HEK293 (cell line): ENCODE measurements at regions not wholly inside any gene's neighbourhood (a gene's known extent, or its start where the extent isn't known, plus 50 kb on each side); places are given as distances from the start of the nearest gene placed in this dataset.

Experiments used
- CTCF ChIA-PET: fragments of 350-600 bp; formaldehyde crosslinking; extraction: SDS; loops from one replicate; lab custom pipeline; 2021; ENCODE audit warnings: antibody characterized with exemption; lab: Yijun Ruan, JAX
- POLR2A ChIA-PET: fragments of 300-600 bp; formaldehyde crosslinking; extraction: SDS; loops from one replicate; lab custom pipeline; 2020; ENCODE audit warnings: antibody characterized with exemption, inconsistent platforms; lab: Yijun Ruan, JAX
- H3K27ac ChIP-seq: fragments of 200-500 bp; sonication (Bioruptor generic); 2 replicates; pipeline ENCODE4 v1.5.1; 2014; ENCODE audit warnings: low read depth, low read length, control low read depth, inconsistent platforms; ENCODE audit errors: extremely low read depth
- H3K36me3 ChIP-seq, 2 experiments: fragments of 200-500 bp in 1 of 2; sonication (Bioruptor generic) in 1 of 2; 1 replicate in 1 of 2; 2 replicates in 1 of 2; pipeline ENCODE4 v1.5.1; 2014 to 2017; ENCODE audit warnings: inconsistent platforms in 2 of 2, low read length in 2 of 2; ENCODE audit not compliant: control insufficient read depth in 2 of 2, insufficient read depth in 1 of 2
- H3K4me1 ChIP-seq: fragments of 200-500 bp; sonication (Bioruptor generic); 2 replicates; pipeline ENCODE4 v1.5.1; 2014; ENCODE audit warnings: mild to moderate bottlenecking, low read length, inconsistent platforms; ENCODE audit not compliant: control insufficient read depth, insufficient read depth
- H3K4me3 ChIP-seq: 2 replicates; pipeline ENCODE4 v1.5.1; 2011; ENCODE audit warnings: low read depth, mild to moderate bottlenecking, control low read depth, low read length, moderate library complexity
- H3K9me3 ChIP-seq: fragments of 200-500 bp; sonication (Bioruptor generic); 2 replicates; pipeline ENCODE4 v1.5.1; 2014; ENCODE audit warnings: low read depth, low read length, inconsistent platforms; ENCODE audit not compliant: control insufficient read depth, insufficient read depth
- BCL11A ChIP-seq: fragments of 450-650 bp; formaldehyde crosslinking; IDR thresholded peaks from 2 replicates; pipeline ENCODE4 v1.5.1; 2016; ENCODE audit warnings: low read depth, missing biosample characterization, missing genetic modification characterization
- GLIS1 ChIP-seq: fragments of 450-650 bp; formaldehyde crosslinking; IDR thresholded peaks from 2 replicates; pipeline ENCODE4 v1.5.1; 2016; ENCODE audit warnings: missing biosample characterization, missing genetic modification characterization
- HOXC10 ChIP-seq: sonication (generic); formaldehyde crosslinking; IDR thresholded peaks from 2 replicates; pipeline ENCODE4 v1.8.1; 2023; ENCODE audit warnings: mild to moderate bottlenecking, missing genetic modification reagents
- PRDM1 ChIP-seq: fragments of 450-650 bp; formaldehyde crosslinking; IDR thresholded peaks from 2 replicates; pipeline ENCODE4; 2016; ENCODE audit warnings: missing biosample characterization, missing genetic modification characterization
- RBAK ChIP-seq: fragments of 450-650 bp; formaldehyde crosslinking; IDR thresholded peaks from 2 replicates; pipeline ENCODE4 v1.5.1; 2016; ENCODE audit warnings: missing biosample characterization, missing genetic modification characterization
- TCF7L2 ChIP-seq: IDR thresholded peaks from 2 replicates; pipeline ENCODE4 v1.6.1; 2011; ENCODE audit warnings: low read depth, mild to moderate bottlenecking, inconsistent platforms, low read length, moderate library complexity, borderline replicate concordance
- ZNF174 ChIP-seq: fragments of 450-650 bp; formaldehyde crosslinking; IDR thresholded peaks from 2 replicates; pipeline ENCODE4 v1.5.0; 2017; ENCODE audit warnings: missing biosample characterization, mild to moderate bottlenecking, missing genetic modification characterization
- ZNF221 ChIP-seq: fragments of 450-650 bp; formaldehyde crosslinking; IDR thresholded peaks from 2 replicates; pipeline ENCODE4 v1.5.1; 2017; ENCODE audit warnings: missing biosample characterization, missing genetic modification characterization, borderline replicate concordance
- ZNF324 ChIP-seq: fragments of 450-650 bp; formaldehyde crosslinking; IDR thresholded peaks from 2 replicates; pipeline ENCODE4 v1.5.1; 2016; ENCODE audit warnings: missing biosample characterization, missing genetic modification characterization
- ZNF423 ChIP-seq: fragments of 450-650 bp; formaldehyde crosslinking; IDR thresholded peaks from 2 replicates; pipeline ENCODE4 v1.5.1; 2016; ENCODE audit warnings: missing biosample characterization, missing genetic modification characterization
- ZNF48 ChIP-seq: fragments of 450-650 bp; formaldehyde crosslinking; IDR thresholded peaks from 2 replicates; pipeline ENCODE4 v1.5.1; 2016; ENCODE audit warnings: missing biosample characterization, missing genetic modification characterization
- ZNF549 ChIP-seq: fragments of 450-650 bp; IDR thresholded peaks from 2 replicates; pipeline ENCODE4 v1.5.1; 2018; ENCODE audit warnings: missing biosample characterization, missing genetic modification characterization, mild to moderate bottlenecking, inconsistent platforms, moderate library complexity
- ZNF558 ChIP-seq: fragments of 450-650 bp; formaldehyde crosslinking; IDR thresholded peaks from 2 replicates; pipeline ENCODE4 v1.5.1; 2016; ENCODE audit warnings: missing biosample characterization, missing genetic modification characterization
- ZNF561 ChIP-seq: fragments of 450-650 bp; IDR thresholded peaks from 2 replicates; pipeline ENCODE4 v1.5.1; 2018; ENCODE audit warnings: missing biosample characterization, missing genetic modification characterization, borderline replicate concordance
- ZNF76 ChIP-seq: fragments of 450-650 bp; formaldehyde crosslinking; IDR thresholded peaks from 2 replicates; pipeline ENCODE4; 2016; ENCODE audit warnings: low read depth, missing biosample characterization, missing genetic modification characterization, borderline replicate concordance
- TF ChIP-seq, protein P1 (sequence below): fragments of 450-650 bp; formaldehyde crosslinking; IDR thresholded peaks from 2 replicates; pipeline ENCODE4 v1.5.1; 2016; ENCODE audit warnings: missing biosample characterization, missing genetic modification characterization
- TF ChIP-seq, protein P2 (sequence below): fragments of 450-650 bp; formaldehyde crosslinking; IDR thresholded peaks from 2 replicates; pipeline ENCODE4 v1.5.1; 2016; ENCODE audit warnings: missing biosample characterization, missing genetic modification characterization
- TF ChIP-seq, protein P3 (sequence below): fragments of 450-650 bp; formaldehyde crosslinking; IDR thresholded peaks from 2 replicates; pipeline ENCODE4 v1.5.1; 2016; ENCODE audit warnings: missing biosample characterization, missing genetic modification characterization, borderline replicate concordance
- TF ChIP-seq, protein P4 (sequence below): fragments of 450-650 bp; formaldehyde crosslinking; optimal IDR thresholded peaks from 2 replicates; pipeline ENCODE3; 2016; ENCODE audit warnings: missing biosample characterization, mild to moderate bottlenecking, missing genetic modification characterization
- TF ChIP-seq, protein P5 (sequence below): fragments of 450-650 bp; IDR thresholded peaks from 2 replicates; pipeline ENCODE4 v1.5.1; 2018; ENCODE audit warnings: missing biosample characterization, missing genetic modification characterization

DNA sequence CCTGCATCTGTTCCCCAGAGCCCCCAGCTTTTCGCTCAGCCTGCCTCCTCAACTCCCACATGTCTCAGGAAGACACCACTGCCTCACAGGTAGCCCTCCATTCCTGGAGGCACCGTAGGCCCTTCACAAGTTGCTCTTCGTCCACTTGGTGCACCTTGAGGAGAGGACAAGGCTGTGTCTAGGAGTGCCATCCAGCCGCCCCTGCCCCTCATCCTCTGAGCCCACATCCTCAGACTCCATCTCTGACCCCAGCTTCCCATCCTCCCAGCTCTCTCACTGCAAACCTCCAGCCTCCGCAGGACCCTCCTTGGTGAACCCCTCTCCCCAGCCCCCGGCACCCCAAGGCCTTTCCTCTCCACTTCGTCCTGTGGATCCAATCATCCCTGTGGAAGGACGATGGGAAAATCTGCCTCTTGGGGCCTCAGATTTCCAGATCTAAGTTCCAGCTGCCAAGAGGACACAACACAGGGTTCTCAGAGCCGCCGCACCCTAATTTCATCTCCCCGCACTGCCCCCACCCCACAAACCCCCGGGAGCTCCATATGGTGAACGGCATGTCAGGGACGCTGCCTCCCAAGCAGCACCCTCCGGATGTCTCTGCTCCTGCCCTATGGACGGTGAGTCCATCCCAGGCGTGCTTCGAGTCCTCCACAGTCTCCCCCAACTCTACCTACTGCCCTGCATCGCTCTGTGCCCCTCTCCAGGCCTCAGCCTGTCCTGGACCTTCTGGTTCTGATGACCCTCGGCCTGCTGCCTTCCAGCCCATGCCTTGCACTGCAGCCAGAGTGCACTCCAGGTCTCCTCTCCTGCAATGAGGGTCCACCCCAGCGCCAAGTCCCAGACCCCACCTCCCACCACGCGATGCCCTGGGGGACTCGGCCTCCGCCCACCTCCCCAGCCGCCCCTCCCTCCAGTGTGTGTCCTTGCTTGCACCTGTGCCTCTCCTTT is 314.1 kb upstream of the DIO3 start (continued):
- TF ChIP-seq, protein P1, sequence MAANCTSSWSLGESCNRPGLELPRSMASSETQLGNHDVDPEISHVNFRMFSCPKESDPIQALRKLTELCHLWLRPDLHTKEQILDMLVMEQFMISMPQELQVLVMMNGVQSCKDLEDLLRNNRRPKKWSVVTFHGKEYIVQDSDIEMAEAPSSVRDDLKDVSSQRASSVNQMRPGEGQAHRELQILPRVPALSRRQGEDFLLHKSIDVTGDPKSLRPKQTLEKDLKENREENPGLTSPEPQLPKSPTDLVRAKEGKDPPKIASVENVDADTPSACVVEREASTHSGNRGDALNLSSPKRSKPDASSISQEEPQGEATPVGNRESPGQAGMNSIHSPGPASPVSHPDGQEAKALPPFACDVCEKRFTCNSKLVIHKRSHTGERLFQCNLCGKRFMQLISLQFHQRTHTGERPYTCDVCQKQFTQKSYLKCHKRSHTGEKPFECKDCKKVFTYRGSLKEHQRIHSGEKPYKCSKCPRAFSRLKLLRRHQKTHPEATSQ (tag by site-specific recombination), result no peak
- TF ChIP-seq, protein P2, sequence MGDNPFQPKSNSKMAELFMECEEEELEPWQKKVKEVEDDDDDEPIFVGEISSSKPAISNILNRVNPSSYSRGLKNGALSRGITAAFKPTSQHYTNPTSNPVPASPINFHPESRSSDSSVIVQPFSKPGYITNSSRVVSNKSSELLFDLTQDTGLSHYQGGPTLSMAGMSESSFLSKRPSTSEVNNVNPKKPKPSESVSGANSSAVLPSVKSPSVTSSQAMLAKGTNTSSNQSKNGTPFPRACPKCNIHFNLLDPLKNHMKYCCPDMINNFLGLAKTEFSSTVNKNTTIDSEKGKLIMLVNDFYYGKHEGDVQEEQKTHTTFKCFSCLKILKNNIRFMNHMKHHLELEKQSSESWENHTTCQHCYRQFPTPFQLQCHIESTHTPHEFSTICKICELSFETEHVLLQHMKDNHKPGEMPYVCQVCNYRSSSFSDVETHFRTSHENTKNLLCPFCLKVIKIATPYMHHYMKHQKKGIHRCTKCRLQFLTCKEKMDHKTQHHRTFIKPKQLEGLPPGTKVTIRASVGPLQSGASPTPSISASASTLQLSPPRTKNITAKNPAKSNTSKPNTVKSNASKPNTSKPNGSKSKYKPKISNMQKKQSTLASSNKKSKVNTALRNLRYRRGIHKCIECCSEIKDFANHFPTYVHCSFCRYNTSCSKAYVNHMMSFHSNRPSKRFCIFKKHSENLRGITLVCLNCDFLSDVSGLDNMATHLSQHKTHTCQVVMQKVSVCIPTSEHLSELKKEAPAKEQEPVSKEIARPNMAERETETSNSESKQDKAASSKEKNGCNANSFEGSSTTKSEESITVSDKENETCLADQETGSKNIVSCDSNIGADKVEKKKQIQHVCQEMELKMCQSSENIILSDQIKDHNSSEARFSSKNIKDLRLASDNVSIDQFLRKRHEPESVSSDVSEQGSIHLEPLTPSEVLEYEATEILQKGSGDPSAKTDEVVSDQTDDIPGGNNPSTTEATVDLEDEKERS, result no peak
- TF ChIP-seq ZNF48 (tag by site-specific recombination) (no peak), HOXC10 (CRISPR knock-in tag) (no peak), ZNF549 (tag by site-specific recombination) (no peak), RBAK (tag by site-specific recombination) (no peak)
- TF ChIP-seq, protein P3, sequence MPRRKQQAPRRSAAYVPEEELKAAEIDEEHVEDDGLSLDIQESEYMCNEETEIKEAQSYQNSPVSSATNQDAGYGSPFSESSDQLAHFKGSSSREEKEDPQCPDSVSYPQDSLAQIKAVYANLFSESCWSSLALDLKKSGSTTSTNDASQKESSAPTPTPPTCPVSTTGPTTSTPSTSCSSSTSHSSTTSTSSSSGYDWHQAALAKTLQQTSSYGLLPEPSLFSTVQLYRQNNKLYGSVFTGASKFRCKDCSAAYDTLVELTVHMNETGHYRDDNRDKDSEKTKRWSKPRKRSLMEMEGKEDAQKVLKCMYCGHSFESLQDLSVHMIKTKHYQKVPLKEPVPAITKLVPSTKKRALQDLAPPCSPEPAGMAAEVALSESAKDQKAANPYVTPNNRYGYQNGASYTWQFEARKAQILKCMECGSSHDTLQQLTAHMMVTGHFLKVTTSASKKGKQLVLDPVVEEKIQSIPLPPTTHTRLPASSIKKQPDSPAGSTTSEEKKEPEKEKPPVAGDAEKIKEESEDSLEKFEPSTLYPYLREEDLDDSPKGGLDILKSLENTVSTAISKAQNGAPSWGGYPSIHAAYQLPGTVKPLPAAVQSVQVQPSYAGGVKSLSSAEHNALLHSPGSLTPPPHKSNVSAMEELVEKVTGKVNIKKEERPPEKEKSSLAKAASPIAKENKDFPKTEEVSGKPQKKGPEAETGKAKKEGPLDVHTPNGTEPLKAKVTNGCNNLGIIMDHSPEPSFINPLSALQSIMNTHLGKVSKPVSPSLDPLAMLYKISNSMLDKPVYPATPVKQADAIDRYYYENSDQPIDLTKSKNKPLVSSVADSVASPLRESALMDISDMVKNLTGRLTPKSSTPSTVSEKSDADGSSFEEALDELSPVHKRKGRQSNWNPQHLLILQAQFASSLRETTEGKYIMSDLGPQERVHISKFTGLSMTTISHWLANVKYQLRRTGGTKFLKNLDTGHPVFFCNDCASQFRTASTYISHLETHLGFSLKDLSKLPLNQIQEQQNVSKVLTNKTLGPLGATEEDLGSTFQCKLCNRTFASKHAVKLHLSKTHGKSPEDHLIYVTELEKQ (tag by site-specific recombination), result no peak

DNA sequence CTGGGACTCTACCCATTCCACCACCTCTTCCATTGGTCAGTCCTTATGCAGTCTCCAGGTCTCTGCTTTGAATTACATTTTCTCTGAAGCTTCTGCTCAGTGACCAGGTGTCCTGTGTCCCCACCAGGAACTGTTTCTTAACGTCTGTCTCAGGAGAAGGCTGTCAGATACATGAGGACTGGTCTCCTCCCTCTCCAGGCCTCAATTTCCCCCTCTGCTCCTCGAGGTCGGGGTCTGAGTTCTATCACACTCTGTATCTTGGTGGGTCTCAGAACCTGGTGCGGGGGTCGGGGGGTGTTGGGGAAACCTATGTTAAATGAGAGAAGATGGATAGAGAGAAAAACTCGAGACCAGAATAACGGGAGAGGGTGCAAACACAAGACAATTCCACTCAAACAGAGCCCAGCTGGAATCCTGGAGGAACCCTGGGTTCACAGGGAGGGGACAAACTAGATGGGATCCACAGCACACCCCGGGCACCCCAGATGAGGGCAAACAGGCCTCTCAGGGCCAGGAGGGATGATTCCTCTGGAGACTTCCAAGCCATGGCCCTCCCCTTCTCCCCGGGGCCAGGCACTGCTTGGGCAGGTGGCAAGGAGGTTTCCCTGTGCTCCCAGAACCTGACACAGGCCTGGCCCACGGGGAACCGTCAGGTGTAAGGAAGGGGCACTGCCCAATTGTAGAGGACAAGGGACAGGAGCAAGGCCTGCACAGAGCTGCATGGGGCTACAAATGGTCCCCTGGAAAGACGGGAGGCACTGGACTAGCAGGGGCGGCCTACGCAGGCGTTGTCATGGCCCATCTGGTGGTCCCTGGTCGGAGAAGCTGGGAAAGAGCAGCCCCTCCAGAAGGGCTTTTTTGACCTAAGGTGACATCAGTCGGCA is 313.2 kb upstream of the DIO3 start:
- no peak overlapping the region for H3K27ac ChIP-seq
- H3K36me3 ChIP-seq, result no peaks in the 10 kb centered on the region
- ChIA-PET POLR2A (no interaction called here), CTCF (no interaction called here)
- H3K9me3 ChIP-seq, result no peaks in the 10 kb centered on the region
- no peaks in the 10 kb centered on the region for H3K4me1 ChIP-seq
- H3K4me3 ChIP-seq, result no peak overlapping the region
- TF ChIP-seq BCL11A (tag by site-specific recombination), result no peak
- TF ChIP-seq, protein P4, sequence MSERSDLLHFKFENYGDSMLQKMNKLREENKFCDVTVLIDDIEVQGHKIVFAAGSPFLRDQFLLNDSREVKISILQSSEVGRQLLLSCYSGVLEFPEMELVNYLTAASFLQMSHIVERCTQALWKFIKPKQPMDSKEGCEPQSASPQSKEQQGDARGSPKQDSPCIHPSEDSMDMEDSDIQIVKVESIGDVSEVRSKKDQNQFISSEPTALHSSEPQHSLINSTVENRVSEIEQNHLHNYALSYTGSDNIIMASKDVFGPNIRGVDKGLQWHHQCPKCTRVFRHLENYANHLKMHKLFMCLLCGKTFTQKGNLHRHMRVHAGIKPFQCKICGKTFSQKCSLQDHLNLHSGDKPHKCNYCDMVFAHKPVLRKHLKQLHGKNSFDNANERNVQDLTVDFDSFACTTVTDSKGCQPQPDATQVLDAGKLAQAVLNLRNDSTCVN (tag by site-specific recombination), result no peak
- TF ChIP-seq PRDM1 (tag by site-specific recombination), result no peak
- TF ChIP-seq, protein P5, sequence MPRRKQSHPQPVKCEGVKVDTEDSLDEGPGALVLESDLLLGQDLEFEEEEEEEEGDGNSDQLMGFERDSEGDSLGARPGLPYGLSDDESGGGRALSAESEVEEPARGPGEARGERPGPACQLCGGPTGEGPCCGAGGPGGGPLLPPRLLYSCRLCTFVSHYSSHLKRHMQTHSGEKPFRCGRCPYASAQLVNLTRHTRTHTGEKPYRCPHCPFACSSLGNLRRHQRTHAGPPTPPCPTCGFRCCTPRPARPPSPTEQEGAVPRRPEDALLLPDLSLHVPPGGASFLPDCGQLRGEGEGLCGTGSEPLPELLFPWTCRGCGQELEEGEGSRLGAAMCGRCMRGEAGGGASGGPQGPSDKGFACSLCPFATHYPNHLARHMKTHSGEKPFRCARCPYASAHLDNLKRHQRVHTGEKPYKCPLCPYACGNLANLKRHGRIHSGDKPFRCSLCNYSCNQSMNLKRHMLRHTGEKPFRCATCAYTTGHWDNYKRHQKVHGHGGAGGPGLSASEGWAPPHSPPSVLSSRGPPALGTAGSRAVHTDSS, result no peak
- no peak for TF ChIP-seq ZNF561 (tag by site-specific recombination)
- TF ChIP-seq ZNF76 (tag by site-specific recombination), result no peak
- no peak for TF ChIP-seq TCF7L2
- no peak for TF ChIP-seq ZNF423 (tag by site-specific recombination)
- no peak for TF ChIP-seq ZNF558 (tag by site-specific recombination)
- TF ChIP-seq ZNF174, result no peak
- no peak for TF ChIP-seq ZNF324
- no peak for TF ChIP-seq GLIS1 (tag by site-specific recombination)
- TF ChIP-seq ZNF221 (tag by site-specific recombination), result no peak
